ENCODE measurements at regions not wholly inside any gene's neighbourhood (a gene's known extent, or its start where the extent isn't known, plus 50 kb on each side); places are given as distances from the start of the nearest gene placed in this dataset.

DNA sequence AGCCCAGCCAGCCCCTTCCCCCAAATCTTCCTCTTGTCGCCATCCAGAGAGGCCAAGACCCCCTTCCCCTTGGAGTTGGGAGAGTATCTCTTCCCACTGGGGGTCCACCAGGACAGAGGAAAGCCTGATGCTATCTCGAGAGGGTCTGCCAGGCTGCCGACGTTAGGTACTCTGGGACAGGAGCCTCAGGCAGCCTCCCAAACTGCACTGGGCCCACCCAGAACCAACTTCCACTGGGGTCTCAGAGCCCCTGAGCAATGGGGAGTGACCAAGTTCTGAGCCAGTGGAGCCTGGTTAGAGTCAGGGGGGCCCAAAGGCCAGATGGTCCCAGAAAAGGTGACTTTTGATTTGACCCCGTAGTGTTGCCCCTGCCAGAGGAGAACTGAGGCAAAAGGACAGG is 189.1 kb downstream of the INHBB start:
- no peak for DNase-seq
- Histone ChIP-seq H3K27me3 (ENCODE audit: low read depth) (peaks cover 6% of the 10 kb centered on the region), H3K4me3 (no peak overlapping the region), H3K27ac (replicated peaks) (no peak overlapping the region), H3K36me3 (no peaks in the 10 kb centered on the region), H3K9me3 (replicated peaks) (peaks cover 8% of the 10 kb centered on the region), H3K4me1 (peaks cover 35% of the 10 kb centered on the region)
- intact Hi-C loops (cut with micrococcal nuclease) = no loop called here
- TF ChIP-seq, protein P1, sequence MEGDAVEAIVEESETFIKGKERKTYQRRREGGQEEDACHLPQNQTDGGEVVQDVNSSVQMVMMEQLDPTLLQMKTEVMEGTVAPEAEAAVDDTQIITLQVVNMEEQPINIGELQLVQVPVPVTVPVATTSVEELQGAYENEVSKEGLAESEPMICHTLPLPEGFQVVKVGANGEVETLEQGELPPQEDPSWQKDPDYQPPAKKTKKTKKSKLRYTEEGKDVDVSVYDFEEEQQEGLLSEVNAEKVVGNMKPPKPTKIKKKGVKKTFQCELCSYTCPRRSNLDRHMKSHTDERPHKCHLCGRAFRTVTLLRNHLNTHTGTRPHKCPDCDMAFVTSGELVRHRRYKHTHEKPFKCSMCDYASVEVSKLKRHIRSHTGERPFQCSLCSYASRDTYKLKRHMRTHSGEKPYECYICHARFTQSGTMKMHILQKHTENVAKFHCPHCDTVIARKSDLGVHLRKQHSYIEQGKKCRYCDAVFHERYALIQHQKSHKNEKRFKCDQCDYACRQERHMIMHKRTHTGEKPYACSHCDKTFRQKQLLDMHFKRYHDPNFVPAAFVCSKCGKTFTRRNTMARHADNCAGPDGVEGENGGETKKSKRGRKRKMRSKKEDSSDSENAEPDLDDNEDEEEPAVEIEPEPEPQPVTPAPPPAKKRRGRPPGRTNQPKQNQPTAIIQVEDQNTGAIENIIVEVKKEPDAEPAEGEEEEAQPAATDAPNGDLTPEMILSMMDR (IDR thresholded peaks at IDR 0.05; ENCODE audit: borderline replicate concordance) = no peak

DNA sequence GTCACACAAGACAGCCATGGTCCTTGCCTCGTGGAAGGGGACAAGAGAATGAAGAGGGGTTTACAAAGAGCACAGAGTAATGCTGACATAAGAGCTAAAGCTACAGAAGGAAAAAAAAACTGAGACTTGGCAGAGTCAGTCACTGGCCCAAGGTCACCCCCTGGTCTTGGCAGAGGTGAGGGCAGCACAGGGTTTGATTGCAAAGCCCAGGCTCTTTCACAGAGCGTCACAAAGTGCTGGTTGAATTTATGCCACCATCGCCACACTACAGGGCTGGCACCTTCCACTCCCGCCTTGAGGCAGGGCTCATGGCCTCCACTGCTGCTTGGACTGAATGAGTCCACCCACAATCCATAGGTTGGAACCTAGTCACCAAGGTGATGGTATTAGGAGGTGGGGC is 190.2 kb downstream of the INHBB start:
- peak; percentile 40 for DNase-seq
- peaks cover 46% of the 10 kb centered on the region for H3K4me1 ChIP-seq
- intact Hi-C loops (cut with micrococcal nuclease) = no loop called here
- peak overlapping the region; percentile 71 for H3K27ac ChIP-seq (replicated peaks)
- peaks cover 6% of the 10 kb centered on the region for H3K27me3 ChIP-seq (ENCODE audit: low read depth)
- no peak overlapping the region for H3K4me3 ChIP-seq
- H3K36me3 ChIP-seq = no peaks in the 10 kb centered on the region
- TF ChIP-seq, protein P1 (IDR thresholded peaks at IDR 0.05; ENCODE audit: borderline replicate concordance) = no peak
- no peaks in the 10 kb centered on the region for H3K9me3 ChIP-seq (replicated peaks)

DNA sequence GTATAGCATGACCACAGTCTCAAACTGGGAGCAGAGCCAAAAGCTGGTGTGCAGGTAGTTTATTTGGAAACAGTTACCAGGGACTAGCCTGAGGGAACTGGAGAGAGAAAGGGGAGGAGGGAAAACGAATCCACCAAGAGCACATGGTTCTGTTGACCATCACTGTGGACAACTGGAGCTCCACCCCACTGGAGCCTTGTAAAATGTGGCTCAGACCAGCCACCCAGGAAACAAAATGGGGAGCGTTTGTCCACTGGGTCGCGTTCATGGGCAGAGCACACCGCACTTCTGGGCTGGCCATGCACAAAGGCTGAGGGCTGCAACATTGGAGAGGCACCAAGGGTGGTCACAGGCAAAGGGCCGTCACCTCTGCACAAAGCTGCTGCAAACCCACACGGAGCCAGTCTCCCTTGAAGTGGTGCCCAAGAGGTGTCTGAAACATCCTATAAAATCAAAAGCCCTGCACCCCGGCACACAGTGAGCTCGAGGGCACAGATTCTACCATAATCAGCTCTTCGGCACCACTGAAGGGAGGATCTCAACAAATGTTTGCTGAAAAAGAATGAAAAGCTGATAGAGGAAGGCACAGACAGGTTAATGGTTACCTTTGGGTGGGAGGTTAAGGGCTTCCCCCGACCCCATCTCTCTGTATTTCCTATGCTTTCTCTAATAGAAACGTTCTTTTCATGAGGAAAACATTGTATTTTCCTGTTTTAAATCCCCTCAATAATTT is 192.9 kb downstream of the INHBB start:
- peaks cover 6% of the 10 kb centered on the region for H3K27me3 ChIP-seq (ENCODE audit: low read depth)
- H3K4me3 ChIP-seq = no peak overlapping the region
- no peaks in the 10 kb centered on the region for H3K9me3 ChIP-seq (replicated peaks)
- H3K36me3 ChIP-seq = no peaks in the 10 kb centered on the region
- intact Hi-C loops (cut with micrococcal nuclease) = no loop called here
- TF ChIP-seq, protein P1 (IDR thresholded peaks at IDR 0.05; ENCODE audit: borderline replicate concordance) = no peak
- peaks cover 36% of the 10 kb centered on the region for H3K4me1 ChIP-seq
- H3K27ac ChIP-seq (replicated peaks) = no peak overlapping the region
- DNase-seq = no peak

DNA sequence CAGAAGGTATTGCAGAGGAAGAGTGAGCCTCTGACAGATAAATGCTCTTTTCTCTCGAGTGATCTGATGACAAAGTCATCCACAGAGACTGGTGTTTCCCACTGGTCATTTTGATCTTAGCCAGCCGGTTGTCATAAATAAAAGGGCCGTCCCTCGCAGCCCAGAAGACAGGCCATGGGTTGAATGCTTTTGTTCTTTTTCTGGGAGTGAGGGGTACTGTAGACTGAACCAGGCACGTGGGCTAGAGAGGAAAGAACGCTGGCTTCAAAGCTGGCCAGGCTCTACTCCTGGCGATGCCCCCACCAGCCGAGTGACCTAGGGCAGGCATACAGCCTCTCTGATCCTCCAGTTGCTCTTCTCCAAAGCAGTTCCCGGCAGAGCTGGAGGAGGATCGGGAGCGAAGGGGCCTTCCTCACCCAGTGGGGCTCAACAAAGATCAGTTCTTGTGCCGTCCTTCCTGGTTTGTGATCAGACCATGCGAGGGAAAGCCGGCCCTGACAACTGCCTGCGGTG is 193.5 kb downstream of the INHBB start:
- Histone ChIP-seq H3K27ac (replicated peaks) (peak overlapping the region; percentile 83), H3K36me3 (no peaks in the 10 kb centered on the region), H3K27me3 (ENCODE audit: low read depth) (peaks cover 6% of the 10 kb centered on the region), H3K9me3 (replicated peaks) (no peaks in the 10 kb centered on the region), H3K4me1 (peaks cover 40% of the 10 kb centered on the region), H3K4me3 (no peak overlapping the region)
- TF ChIP-seq, protein P1 (IDR thresholded peaks at IDR 0.05; ENCODE audit: borderline replicate concordance) = no peak
- no peak for DNase-seq
- intact Hi-C loops (cut with micrococcal nuclease) = no loop called here

DNA sequence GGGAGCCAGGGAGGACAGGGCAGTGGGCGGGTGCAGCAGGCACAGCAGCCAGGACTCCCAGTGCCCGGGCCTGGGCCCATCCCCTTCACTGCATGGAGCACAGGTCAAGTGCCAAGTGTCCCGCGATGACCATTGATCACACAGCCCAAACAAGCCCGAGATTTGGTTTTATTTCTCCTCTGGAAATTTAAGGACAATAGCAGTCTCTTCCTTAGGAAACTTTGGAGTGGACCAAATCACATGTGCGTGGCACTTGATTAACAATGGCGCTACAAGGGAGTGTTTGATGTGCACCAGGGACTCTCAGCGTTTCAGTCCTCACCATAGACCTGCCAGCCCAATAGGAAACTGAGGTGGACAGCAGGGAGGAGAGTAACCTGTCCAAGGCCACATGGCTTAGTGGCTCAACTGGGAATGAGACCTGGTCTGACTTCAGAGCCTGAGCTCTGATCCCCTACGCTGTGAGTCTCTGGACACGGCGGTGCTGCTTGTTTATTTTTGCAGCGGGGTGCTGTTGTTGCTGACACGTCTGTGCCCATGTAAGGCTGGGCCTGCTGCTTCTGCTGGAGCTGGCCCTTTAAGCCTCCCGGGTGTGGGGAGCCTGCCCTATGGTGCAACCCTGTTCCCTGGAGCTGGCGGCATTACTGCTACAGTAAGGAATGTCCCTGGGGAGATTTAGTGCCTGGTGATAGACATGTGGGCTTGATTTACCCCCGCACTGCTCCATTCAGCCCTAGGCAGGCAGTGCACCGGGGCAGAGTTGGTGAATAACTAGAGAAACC is 194.2 kb downstream of the INHBB start:
- no peak overlapping the region for H3K4me3 ChIP-seq
- intact Hi-C loops (cut with micrococcal nuclease) = no loop called here
- DNase-seq = peak; percentile 66

More for the DNA sequence above, 194.2 kb downstream of the INHBB start:
- TF ChIP-seq, protein P1 (IDR thresholded peaks at IDR 0.05; ENCODE audit: borderline replicate concordance) = no peak
- Histone ChIP-seq H3K27ac (replicated peaks) (peak overlapping the region; percentile 83), H3K27me3 (ENCODE audit: low read depth) (peaks cover 2% of the 10 kb centered on the region), H3K36me3 (no peaks in the 10 kb centered on the region), H3K4me1 (peaks cover 45% of the 10 kb centered on the region), H3K9me3 (replicated peaks) (no peaks in the 10 kb centered on the region)

All from left ventricle myocardium inferior (tissue), 1 donor.